ENCODE measurements at regions not wholly inside any gene's neighbourhood (a gene's known extent, or its start where the extent isn't known, plus 50 kb on each side); places are given as distances from the start of the nearest gene placed in this dataset.
"Not testable (repeated sequence)": the region's sequence is repeated elsewhere in the genome, so short reads cannot be mapped to it uniquely, and the experiment has no call there.

GRCh38 chr11:41816396-41816795, 356.9 kb upstream of the LRRC4C start:
- Histone ChIP-seq H3K9ac (ENCODE audit: low read length) (no peak overlapping the region), H3K4me2 (ENCODE audit: low read depth, low read length) (no peak overlapping the region), H4K20me1 (ENCODE audit: insufficient read depth, low read length) (no peaks in the 10 kb centered on the region), H3K4me1 (ENCODE audit: low read length) (no peaks in the 10 kb centered on the region), H2AFZ (ENCODE audit: low read length) (no peak overlapping the region), H3K27me3 (replicated peaks; ENCODE audit: insufficient read depth, low read length) (no peaks in the 10 kb centered on the region), H3K9me3 (replicated peaks; ENCODE audit: insufficient read depth, low read length) (0 out of 2 replicates have a peak, but pooled peaks cover 4% of the 10 kb centered on the region), H3K27ac (ENCODE audit: low read length) (no peak overlapping the region), H3K9me2 (replicated peaks; ENCODE audit: insufficient read depth, low read length) (no peaks in the 10 kb centered on the region), H3K36me3 (replicated peaks; ENCODE audit: insufficient read depth, low read length) (no peaks in the 10 kb centered on the region), H3K79me2 (ENCODE audit: low read length) (no peaks in the 10 kb centered on the region), H3F3A (ENCODE audit: insufficient read depth, low read length) (no peaks in the 10 kb centered on the region), H3K4me3 (ENCODE audit: low read length) (no peak overlapping the region)
- no peak for DNase-seq
- TF ChIP-seq EZH2phosphoT487 (IDR thresholded peaks at IDR 0.05; ENCODE audit: low read length) (no peak), EZH2 (optimal IDR thresholded peaks at IDR 0.05; ENCODE audit: low read depth, low read length) (no peak)
- TF ChIP-seq, protein P1, sequence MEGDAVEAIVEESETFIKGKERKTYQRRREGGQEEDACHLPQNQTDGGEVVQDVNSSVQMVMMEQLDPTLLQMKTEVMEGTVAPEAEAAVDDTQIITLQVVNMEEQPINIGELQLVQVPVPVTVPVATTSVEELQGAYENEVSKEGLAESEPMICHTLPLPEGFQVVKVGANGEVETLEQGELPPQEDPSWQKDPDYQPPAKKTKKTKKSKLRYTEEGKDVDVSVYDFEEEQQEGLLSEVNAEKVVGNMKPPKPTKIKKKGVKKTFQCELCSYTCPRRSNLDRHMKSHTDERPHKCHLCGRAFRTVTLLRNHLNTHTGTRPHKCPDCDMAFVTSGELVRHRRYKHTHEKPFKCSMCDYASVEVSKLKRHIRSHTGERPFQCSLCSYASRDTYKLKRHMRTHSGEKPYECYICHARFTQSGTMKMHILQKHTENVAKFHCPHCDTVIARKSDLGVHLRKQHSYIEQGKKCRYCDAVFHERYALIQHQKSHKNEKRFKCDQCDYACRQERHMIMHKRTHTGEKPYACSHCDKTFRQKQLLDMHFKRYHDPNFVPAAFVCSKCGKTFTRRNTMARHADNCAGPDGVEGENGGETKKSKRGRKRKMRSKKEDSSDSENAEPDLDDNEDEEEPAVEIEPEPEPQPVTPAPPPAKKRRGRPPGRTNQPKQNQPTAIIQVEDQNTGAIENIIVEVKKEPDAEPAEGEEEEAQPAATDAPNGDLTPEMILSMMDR (IDR thresholded peaks at IDR 0.05; ENCODE audit: low read length) = no peak

DNA sequence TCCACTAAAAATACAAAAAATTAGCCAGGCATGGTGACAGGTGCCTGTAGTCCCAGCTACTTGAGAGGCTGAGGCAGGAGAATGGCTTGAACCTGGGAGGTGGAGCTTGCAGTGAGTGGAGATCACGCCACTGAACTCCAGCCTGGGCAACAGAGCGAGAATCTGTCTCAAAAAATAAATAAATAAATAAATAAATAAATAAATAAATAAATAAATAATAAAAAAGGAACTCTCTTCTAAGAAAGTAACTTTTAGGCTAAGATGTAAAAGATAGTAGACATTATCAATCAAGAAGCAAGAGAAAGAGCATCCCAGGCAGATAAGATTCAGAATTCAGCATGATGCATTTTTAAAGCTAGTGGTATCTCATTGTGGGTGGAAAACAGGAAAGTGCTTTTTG, 364.8 kb upstream of the LRRC4C start:
- not testable (repeated sequence) for H3K79me2 ChIP-seq (ENCODE audit: low read length); DNase-seq; H3K4me3 ChIP-seq (ENCODE audit: low read length)

GRCh38 chr11:41826085-41826484, 366.6 kb upstream of the LRRC4C start:
- Histone ChIP-seq H3K9me3 (replicated peaks; ENCODE audit: insufficient read depth, low read length) (no peaks in the 10 kb centered on the region), H2AFZ (ENCODE audit: low read length) (no peak overlapping the region), H3K27ac (ENCODE audit: low read length) (no peak overlapping the region), H3K36me3 (replicated peaks; ENCODE audit: insufficient read depth, low read length) (no peaks in the 10 kb centered on the region), H3K9me2 (replicated peaks; ENCODE audit: insufficient read depth, low read length) (no peaks in the 10 kb centered on the region), H3K4me1 (ENCODE audit: low read length) (no peaks in the 10 kb centered on the region), H3K4me3 (ENCODE audit: low read length) (no peak overlapping the region), H3K79me2 (ENCODE audit: low read length) (no peaks in the 10 kb centered on the region), H3F3A (ENCODE audit: insufficient read depth, low read length) (no peaks in the 10 kb centered on the region), H3K4me2 (ENCODE audit: low read depth, low read length) (no peak overlapping the region), H3K27me3 (replicated peaks; ENCODE audit: insufficient read depth, low read length) (no peaks in the 10 kb centered on the region), H3K9ac (ENCODE audit: low read length) (no peak overlapping the region), H4K20me1 (ENCODE audit: insufficient read depth, low read length) (no peaks in the 10 kb centered on the region)
- DNase-seq = no peak
- no peak for TF ChIP-seq EZH2 (optimal IDR thresholded peaks at IDR 0.05; ENCODE audit: low read depth, low read length)
- TF ChIP-seq EZH2phosphoT487 (IDR thresholded peaks at IDR 0.05; ENCODE audit: low read length) = no peak
- TF ChIP-seq, protein P1 (IDR thresholded peaks at IDR 0.05; ENCODE audit: low read length) = no peak

More for the DNA sequence above, 364.8 kb upstream of the LRRC4C start:
- H3K27ac ChIP-seq (ENCODE audit: low read length); H3K9me2 ChIP-seq (replicated peaks; ENCODE audit: insufficient read depth, low read length); H4K20me1 ChIP-seq (ENCODE audit: insufficient read depth, low read length); H2AFZ ChIP-seq (ENCODE audit: low read length); H3K9me3 ChIP-seq (replicated peaks; ENCODE audit: insufficient read depth, low read length); H3K36me3 ChIP-seq (replicated peaks; ENCODE audit: insufficient read depth, low read length); H3K27me3 ChIP-seq (replicated peaks; ENCODE audit: insufficient read depth, low read length); H3K9ac ChIP-seq (ENCODE audit: low read length); H3F3A ChIP-seq (ENCODE audit: insufficient read depth, low read length); H3K4me2 ChIP-seq (ENCODE audit: low read depth, low read length); H3K4me1 ChIP-seq (ENCODE audit: low read length): not testable (repeated sequence)

GRCh38 chr11:41836431-41836830, 377.0 kb upstream of the LRRC4C start:
- Histone ChIP-seq H4K20me1 (ENCODE audit: insufficient read depth, low read length) (no peaks in the 10 kb centered on the region), H3K4me1 (ENCODE audit: low read length) (no peaks in the 10 kb centered on the region), H3K9ac (ENCODE audit: low read length) (no peak overlapping the region), H3K4me2 (ENCODE audit: low read depth, low read length) (no peak overlapping the region), H3K36me3 (replicated peaks; ENCODE audit: insufficient read depth, low read length) (no peaks in the 10 kb centered on the region), H3K9me2 (replicated peaks; ENCODE audit: insufficient read depth, low read length) (no peaks in the 10 kb centered on the region), H3K27me3 (replicated peaks; ENCODE audit: insufficient read depth, low read length) (no peaks in the 10 kb centered on the region), H3K27ac (ENCODE audit: low read length) (no peak overlapping the region), H3F3A (ENCODE audit: insufficient read depth, low read length) (no peaks in the 10 kb centered on the region), H3K4me3 (ENCODE audit: low read length) (no peak overlapping the region), H3K9me3 (replicated peaks; ENCODE audit: insufficient read depth, low read length) (no peaks in the 10 kb centered on the region), H3K79me2 (ENCODE audit: low read length) (no peaks in the 10 kb centered on the region), H2AFZ (ENCODE audit: low read length) (no peak overlapping the region)
- DNase-seq = no peak
- TF ChIP-seq, protein P1 (IDR thresholded peaks at IDR 0.05; ENCODE audit: low read length) = no peak
- TF ChIP-seq EZH2phosphoT487 (IDR thresholded peaks at IDR 0.05; ENCODE audit: low read length) (no peak), EZH2 (optimal IDR thresholded peaks at IDR 0.05; ENCODE audit: low read depth, low read length) (no peak)

Data from MM.1S (cell line).